ENCODE measurements at regions not wholly inside any gene's neighbourhood (a gene's known extent, or its start where the extent isn't known, plus 50 kb on each side); places are given as distances from the start of the nearest gene placed in this dataset.
A peak's percentile ranks its signal among the peaks of the same experiment; 100 is the strongest.

GRCh38 chrX:20463296-20464075 is 196.8 kb upstream of the RPS6KA3 start:
- no peak for DNase-seq

- no peak for DNase-seq
Measured at GRCh38 chrX:20461576-20461975, 194.9 kb upstream of the RPS6KA3 start.

GRCh38 chrX:20461002-20461401 is 194.3 kb upstream of the RPS6KA3 start:
- no peak for DNase-seq

GRCh38 chrX:20459410-20460350 is 193.0 kb upstream of the RPS6KA3 start:
- DNase-seq = no peak

- DNase-seq = no peak
Measured at GRCh38 chrX:20456971-20457370, 190.3 kb upstream of the RPS6KA3 start.

- no peak for DNase-seq
Measured at GRCh38 chrX:20455001-20455400, 188.3 kb upstream of the RPS6KA3 start.

GRCh38 chrX:20454117-20454516 is 187.4 kb upstream of the RPS6KA3 start:
- no peak for DNase-seq

- no peak for DNase-seq
Measured at GRCh38 chrX:20452487-20452886, 185.8 kb upstream of the RPS6KA3 start.

GRCh38 chrX:20451929-20452328 is 185.2 kb upstream of the RPS6KA3 start:
- DNase-seq = no peak

GRCh38 chrX:20445109-20445508 is 178.4 kb upstream of the RPS6KA3 start:
- DNase-seq = no peak

- DNase-seq = peak; percentile 2
Measured at GRCh38 chrX:20442597-20442996, 175.9 kb upstream of the RPS6KA3 start.

GRCh38 chrX:20441123-20441522 is 174.4 kb upstream of the RPS6KA3 start:
- DNase-seq = no peak

GRCh38 chrX:20438871-20439526 is 172.3 kb upstream of the RPS6KA3 start:
- DNase-seq = no peak

GRCh38 chrX:20437683-20438082 is 171.0 kb upstream of the RPS6KA3 start:
- DNase-seq = no peak

GRCh38 chrX:20435913-20436312 is 169.2 kb upstream of the RPS6KA3 start:
- DNase-seq = no peak

GRCh38 chrX:20434986-20435385 is 168.3 kb upstream of the RPS6KA3 start:
- DNase-seq = no peak

GRCh38 chrX:20433388-20433775 is 166.7 kb upstream of the RPS6KA3 start:
- DNase-seq = no peak

- DNase-seq = no peak
Measured at GRCh38 chrX:20432746-20433387, 166.2 kb upstream of the RPS6KA3 start.

GRCh38 chrX:20432048-20432447 is 165.3 kb upstream of the RPS6KA3 start:
- no peak for DNase-seq

- DNase-seq = no peak
Measured at GRCh38 chrX:20431486-20431885, 164.8 kb upstream of the RPS6KA3 start.

GRCh38 chrX:20427173-20427770 is 160.6 kb upstream of the RPS6KA3 start:
- DNase-seq = no peak

- DNase-seq = no peak
Measured at GRCh38 chrX:20421697-20422096, 155.0 kb upstream of the RPS6KA3 start.

GRCh38 chrX:20421275-20421674 is 154.6 kb upstream of the RPS6KA3 start:
- no peak for DNase-seq
